ENCODE measurements at regions not wholly inside any gene's neighbourhood (a gene's known extent, or its start where the extent isn't known, plus 50 kb on each side); places are given as distances from the start of the nearest gene placed in this dataset.
A peak's percentile ranks its signal among the peaks of the same experiment; 100 is the strongest.

GRCh38 chr6:101226677-101227135, 166.8 kb upstream of the GRIK2 start:
- TF ChIP-seq CTCF (IDR thresholded peaks at IDR 0.05) = peak in 3 of 4 donors; percentile 13 to 20 (median 13)
- no peak for TF ChIP-seq POLR2A (IDR thresholded peaks at IDR 0.05)

Measured in right lobe of liver (tissue), 4 donors.